DMS53 treated with DMSO at 0.1 percent for 48 hours (cell line): ENCODE measurements at regions not wholly inside any gene's neighbourhood (a gene's known extent, or its start where the extent isn't known, plus 50 kb on each side); places are given as distances from the start of the nearest gene placed in this dataset.
A peak's percentile ranks its signal among the peaks of the same experiment; 100 is the strongest.

Experiments used
- DNase-seq: peaks from one replicate; lab custom pipeline; 2025; ENCODE audit not compliant: unreplicated experiment; lab: John Stamatoyannopoulos, UW

GRCh38 chr7:118013252-118014010 is 140.2 kb upstream of the CTTNBP2 start:
- no peak for DNase-seq

- DNase-seq = no peak
Observed at GRCh38 chr7:118022546-118022945, 149.3 kb upstream of the CTTNBP2 start.

DNA sequence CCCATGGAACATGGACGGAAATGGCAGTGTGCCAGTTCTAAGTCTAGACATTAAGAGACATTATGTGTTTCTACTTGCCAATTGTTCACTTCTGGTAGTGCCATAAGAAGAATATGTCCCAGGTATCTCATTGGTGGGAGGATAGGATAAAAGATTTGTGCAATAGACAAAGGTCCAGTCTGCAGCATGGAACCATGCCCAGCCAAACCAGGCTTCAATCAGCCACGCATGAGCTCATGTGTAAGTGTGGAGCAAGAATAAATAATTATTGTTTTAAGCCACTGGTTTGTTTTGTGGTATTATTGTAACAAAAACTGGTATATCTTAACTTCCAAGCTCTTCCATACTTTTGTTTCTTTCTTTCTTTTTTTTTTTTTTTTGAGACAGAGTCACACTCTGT is 153.6 kb upstream of the CTTNBP2 start:
- DNase-seq = no peak

- DNase-seq = no peak
Observed at GRCh38 chr7:118028226-118028625, 155.0 kb upstream of the CTTNBP2 start.

- no peak for DNase-seq
Observed at GRCh38 chr7:118029826-118030422, 154.0 kb upstream of the LSM8 start.

GRCh38 chr7:118033273-118033672 is 150.7 kb upstream of the LSM8 start:
- DNase-seq = no peak

DNA sequence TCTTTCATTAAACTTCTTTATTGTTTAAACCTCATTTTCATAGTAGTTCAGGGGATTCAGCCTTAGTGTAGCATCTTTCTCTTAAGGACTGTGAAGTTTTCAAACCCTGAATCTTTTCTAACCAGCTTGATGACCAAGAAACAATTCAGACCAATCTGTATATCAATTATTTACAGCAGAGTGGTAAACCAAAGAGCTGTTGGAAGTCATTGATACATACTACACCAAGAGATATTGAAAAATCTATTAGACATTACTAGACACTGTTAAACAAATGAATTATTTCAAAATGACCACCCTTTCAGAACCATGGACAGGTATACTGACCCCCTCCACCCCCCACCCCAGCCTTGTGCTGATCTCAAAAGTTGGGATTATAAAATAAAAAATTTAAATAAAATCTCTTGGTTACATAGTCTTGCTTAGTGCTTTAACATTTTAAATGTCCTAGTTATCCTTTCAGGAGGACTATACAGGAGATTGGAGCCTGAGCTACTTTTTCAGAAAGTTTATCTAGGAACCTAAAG is 143.9 kb upstream of the LSM8 start:
- no peak for DNase-seq

- no peak for DNase-seq
Observed at GRCh38 chr7:118040562-118040961, 143.4 kb upstream of the LSM8 start.

GRCh38 chr7:118041251-118041878 is 142.6 kb upstream of the LSM8 start:
- DNase-seq = no peak

DNA sequence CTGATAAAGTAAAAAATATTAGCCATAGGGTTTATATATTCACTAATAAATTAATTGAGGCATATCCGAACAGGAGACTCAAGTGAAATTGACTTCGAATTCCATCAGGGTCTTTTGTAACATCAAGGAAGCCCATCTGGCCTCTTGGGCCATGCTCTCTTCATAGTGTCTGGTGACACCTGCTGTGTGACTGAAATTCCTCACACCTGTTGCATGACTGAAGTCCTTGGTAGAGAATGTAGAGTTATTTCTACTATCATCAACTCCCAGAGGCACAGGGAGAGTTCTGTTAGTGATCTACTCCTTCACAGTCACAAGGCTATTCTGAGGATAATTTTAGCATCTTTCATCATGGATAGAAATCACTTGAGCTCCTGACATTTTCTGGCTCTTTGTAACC is 138.3 kb upstream of the LSM8 start:
- DNase-seq = no peak

DNA sequence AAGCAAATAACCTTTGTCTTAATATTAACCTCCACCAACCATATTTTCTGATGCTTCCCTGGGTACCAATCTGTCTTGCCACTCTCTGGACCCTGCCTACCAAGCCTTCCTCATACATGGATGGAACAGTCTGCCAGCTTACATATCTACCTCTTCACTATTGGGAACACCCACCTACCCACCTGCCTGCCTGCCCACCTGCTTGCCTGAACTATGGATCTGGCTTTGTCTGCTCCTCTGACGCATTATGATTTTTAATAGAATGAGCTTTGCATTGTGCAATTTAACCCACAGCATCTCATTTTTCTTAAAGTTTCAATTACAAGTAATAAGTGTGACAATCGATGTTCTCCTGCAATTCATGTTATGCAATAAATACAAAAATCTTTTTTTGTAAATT is 137.9 kb upstream of the LSM8 start:
- DNase-seq = no peak

DNA sequence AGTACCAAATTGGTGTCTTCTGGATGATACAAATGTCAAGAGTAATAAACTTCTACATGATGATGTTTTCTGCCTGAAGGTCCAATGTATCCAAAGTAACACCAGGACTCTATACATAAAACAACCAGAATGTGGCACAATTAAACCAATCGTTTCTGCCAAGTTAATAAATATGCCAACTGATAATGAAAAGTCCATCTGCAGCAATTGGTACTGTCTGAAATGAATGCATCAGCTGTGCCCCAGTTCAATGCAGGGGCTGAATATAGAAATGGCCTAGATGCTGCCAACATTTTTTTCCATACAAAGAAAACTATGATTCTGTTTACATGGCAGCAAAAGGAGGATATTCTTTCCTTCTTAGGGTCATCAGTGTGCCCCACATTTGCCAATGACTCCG is 137.2 kb upstream of the LSM8 start:
- no peak for DNase-seq

- DNase-seq = no peak
Observed at GRCh38 chr7:118052336-118052735, 131.6 kb upstream of the LSM8 start.

GRCh38 chr7:118053353-118053752 is 130.6 kb upstream of the LSM8 start:
- DNase-seq = no peak

GRCh38 chr7:118054529-118054928 is 129.4 kb upstream of the LSM8 start:
- DNase-seq = no peak

DNA sequence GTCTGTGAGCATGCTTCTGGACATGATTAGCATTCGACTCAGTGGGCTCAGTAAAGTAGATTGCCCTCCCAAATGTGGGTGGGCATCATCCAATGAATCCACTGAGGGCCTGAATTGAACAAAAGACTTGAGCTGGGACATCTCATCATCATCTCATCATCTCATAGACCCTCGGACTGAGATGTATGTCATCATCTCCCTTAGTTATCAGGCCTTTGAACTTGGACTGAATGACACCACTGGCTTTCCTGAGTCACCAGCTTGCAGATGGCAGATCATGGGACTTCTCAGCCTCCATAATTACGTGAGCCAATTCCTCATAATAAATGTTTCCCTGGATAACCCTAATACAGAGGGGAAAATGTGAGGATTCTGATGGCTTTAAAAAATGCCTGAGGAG is 128.3 kb upstream of the LSM8 start:
- no peak for DNase-seq

DNA sequence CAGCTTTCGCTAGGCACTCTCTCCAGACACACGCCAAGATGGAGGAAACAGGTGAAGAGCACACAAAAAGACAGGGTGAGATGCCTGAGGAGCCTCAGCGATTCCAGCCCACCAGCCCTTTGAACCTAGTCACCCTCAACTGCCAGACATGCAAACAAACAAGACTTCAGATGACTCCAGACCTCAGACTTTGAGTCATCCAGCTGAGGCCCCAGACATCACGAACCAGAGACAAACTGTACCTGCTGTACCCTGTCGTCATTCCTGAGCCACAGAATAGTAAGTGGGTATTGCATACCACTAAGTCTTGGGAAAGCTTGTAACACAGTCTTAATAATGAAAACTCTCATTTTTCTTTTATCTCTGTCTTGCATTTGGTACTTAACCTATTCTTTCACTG is 126.6 kb upstream of the LSM8 start:
- no peak for DNase-seq

- no peak for DNase-seq
Observed at GRCh38 chr7:118059209-118059608, 124.8 kb upstream of the LSM8 start.

- DNase-seq = no peak
Observed at GRCh38 chr7:118060692-118061091, 123.3 kb upstream of the LSM8 start.

GRCh38 chr7:118061386-118061785 is 122.6 kb upstream of the LSM8 start:
- DNase-seq = no peak

- peak; percentile 44 for DNase-seq
Observed at GRCh38 chr7:118072893-118073674, 110.9 kb upstream of the LSM8 start.
